Hematopoietic multipotent progenitor cell treated with erythropoietin and hydrocortisone succinate and interleukin-3 and kit ligand, for 8 days (in vitro differentiated cells): ENCODE measurements at regions not wholly inside any gene's neighbourhood (a gene's known extent, or its start where the extent isn't known, plus 50 kb on each side); places are given as distances from the start of the nearest gene placed in this dataset.

Source experiments
- DNase-seq: peaks from one replicate; pipeline ENCODE4 v3.0.0-alpha.2; 2015

GRCh38 chr5:167813389-167813788 is 478.1 kb upstream of the WWC1 start:
- no peak for DNase-seq

- no peak for DNase-seq
Measured at GRCh38 chr5:167814040-167814439, 477.4 kb upstream of the WWC1 start.

- DNase-seq = no peak
Measured at GRCh38 chr5:167814828-167815227, 476.6 kb upstream of the WWC1 start.

GRCh38 chr5:167816354-167816753 is 475.1 kb upstream of the WWC1 start:
- no peak for DNase-seq

- no peak for DNase-seq
Measured at GRCh38 chr5:167816864-167817263, 474.6 kb upstream of the WWC1 start.

GRCh38 chr5:167819406-167819805 is 472.0 kb upstream of the WWC1 start:
- DNase-seq = no peak

- DNase-seq = no peak
Measured at GRCh38 chr5:167820101-167820990, 471.1 kb upstream of the WWC1 start.

GRCh38 chr5:167821151-167821550 is 470.3 kb upstream of the WWC1 start:
- DNase-seq = no peak

- DNase-seq = no peak
Measured at GRCh38 chr5:167821669-167822068, 469.8 kb upstream of the WWC1 start.

GRCh38 chr5:167822241-167822640 is 469.2 kb upstream of the WWC1 start:
- no peak for DNase-seq

- DNase-seq = no peak
Measured at GRCh38 chr5:167823405-167823804, 468.0 kb upstream of the WWC1 start.

GRCh38 chr5:167827766-167828165 is 463.7 kb upstream of the WWC1 start:
- DNase-seq = no peak

- DNase-seq = no peak
Measured at GRCh38 chr5:167831754-167832504, 459.5 kb upstream of the WWC1 start.

- no peak for DNase-seq
Measured at GRCh38 chr5:167832609-167833008, 458.8 kb upstream of the WWC1 start.

GRCh38 chr5:167833456-167833855 is 458.0 kb upstream of the WWC1 start:
- no peak for DNase-seq

GRCh38 chr5:167835146-167835545 is 456.3 kb upstream of the WWC1 start:
- DNase-seq = no peak

GRCh38 chr5:167837127-167837526 is 454.3 kb upstream of the WWC1 start:
- no peak for DNase-seq

- no peak for DNase-seq
Measured at GRCh38 chr5:167839065-167839464, 452.4 kb upstream of the WWC1 start.

GRCh38 chr5:167840527-167841130 is 450.8 kb upstream of the WWC1 start:
- DNase-seq = no peak

- DNase-seq = no peak
Measured at GRCh38 chr5:167843881-167844572, 447.4 kb upstream of the WWC1 start.

GRCh38 chr5:167845952-167846351 is 445.5 kb upstream of the WWC1 start:
- DNase-seq = no peak

GRCh38 chr5:167849874-167850273 is 441.6 kb upstream of the WWC1 start:
- DNase-seq = no peak

GRCh38 chr5:167850911-167851310 is 440.5 kb upstream of the WWC1 start:
- no peak for DNase-seq
